H1 (cell line): ENCODE measurements at regions not wholly inside any gene's neighbourhood (a gene's known extent, or its start where the extent isn't known, plus 50 kb on each side); places are given as distances from the start of the nearest gene placed in this dataset.
A peak's percentile ranks its signal among the peaks of the same experiment; 100 is the strongest.

Source experiments
- BCL11A ChIP-seq, 2 experiments: IDR thresholded peaks; one replicate each; pipeline ENCODE4 v1.6.1; 2011; ENCODE audit warnings: low read depth in 2 of 2, low read length in 2 of 2, mild to moderate bottlenecking in 2 of 2
- EGR1 ChIP-seq: IDR thresholded peaks from 2 replicates; pipeline ENCODE4 v1.6.1; 2011; ENCODE audit warnings: low read depth, low read length, borderline replicate concordance
- POLR2A ChIP-seq, 2 experiments: IDR thresholded peaks; 1 replicate in 1 of 2; 2 replicates in 1 of 2; pipeline ENCODE4 v1.6.1; 2011; ENCODE audit warnings: low read depth in 2 of 2, low read length in 2 of 2, mild to moderate bottlenecking in 2 of 2; ENCODE audit errors: control extremely low read depth in 1 of 2
- RAD21 ChIP-seq, 2 experiments: IDR thresholded peaks in 1 of 2; conservative IDR thresholded peaks in 1 of 2; 2 replicates each; pipeline ENCODE4 v1.6.1; 2011; ENCODE audit warnings: low read depth in 2 of 2, low read length in 2 of 2, improper control_type of control experiment in 1 of 2, inconsistent platforms in 1 of 2, mild to moderate bottlenecking in 1 of 2, moderate library complexity in 1 of 2
- SP2 ChIP-seq: IDR thresholded peaks from 2 replicates; pipeline ENCODE4 v1.6.1; 2012; ENCODE audit warnings: mild to moderate bottlenecking, low read length, inconsistent platforms
- TAF1 ChIP-seq: IDR thresholded peaks from 2 replicates; pipeline ENCODE4 v1.6.1; 2011; ENCODE audit warnings: mild to moderate bottlenecking, low read depth, low read length
- TF ChIP-seq, protein P1 (sequence below), 3 experiments: IDR thresholded peaks; 1 replicate in 2 of 3; 2 replicates in 1 of 3; pipeline versions ENCODE4 v1.5.1 to v1.6.1; 2011; ENCODE audit warnings: low read length in 3 of 3, mild to moderate bottlenecking in 3 of 3, inconsistent platforms in 2 of 3, low read depth in 1 of 3, moderate library complexity in 1 of 3; ENCODE audit not compliant: insufficient read depth in 1 of 3; ENCODE audit errors: control extremely low read depth in 1 of 3

DNA sequence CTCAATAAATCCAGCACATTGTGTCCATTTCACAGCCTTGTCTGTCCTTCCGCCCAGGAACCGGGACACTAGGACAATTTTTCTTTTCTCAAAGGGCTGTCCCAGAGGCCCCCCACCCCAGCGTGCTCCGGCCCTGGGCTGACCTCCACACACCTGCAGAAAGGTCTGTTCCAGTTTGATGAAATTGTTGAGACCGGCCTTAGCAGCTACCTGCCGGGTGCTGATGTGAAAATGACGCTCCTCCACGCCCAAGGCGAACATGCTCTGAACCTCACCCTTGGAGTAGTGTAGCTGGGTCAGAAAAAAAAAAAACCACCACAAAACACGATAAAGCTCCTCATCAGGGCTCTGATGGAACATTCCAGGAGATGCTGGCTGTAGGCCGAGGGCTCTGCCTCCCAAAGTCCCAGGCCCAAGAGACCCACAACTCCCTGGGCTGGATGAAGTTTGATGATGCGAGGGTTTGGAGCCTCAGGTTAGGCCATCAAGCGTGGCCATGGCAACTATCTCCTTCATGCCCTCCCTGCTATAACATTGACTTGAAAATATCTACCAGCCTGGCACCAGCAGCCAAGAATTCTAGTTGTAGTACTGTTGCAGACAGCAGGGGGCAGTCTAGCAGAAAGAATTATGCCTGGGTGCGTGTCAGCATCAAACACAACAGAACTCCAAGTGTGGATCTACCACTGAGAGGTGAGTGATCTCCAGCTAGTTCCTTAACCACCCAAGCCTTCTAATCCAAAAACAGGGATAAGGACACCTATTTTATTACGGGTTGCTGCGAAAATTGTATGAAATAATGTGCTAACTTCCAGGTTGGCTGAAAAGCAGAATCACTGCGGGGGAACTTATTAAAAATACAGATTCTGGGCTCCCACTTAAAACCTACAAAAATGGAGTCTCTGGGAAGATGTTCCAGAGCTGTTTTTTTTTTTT, 62.1 kb downstream of the RMI2 start:
- TF ChIP-seq SP2 (no peak), RAD21 (IDR thresholded peaks at IDR 0.05 in 1 of 2, conservative IDR thresholded peaks at IDR 0.05 in 1 of 2; ENCODE audit: low read depth in 2 of 2, low read length in 2 of 2) (peak; percentile 80 to 86), BCL11A (IDR thresholded peaks at IDR 0.05; ENCODE audit: low read depth in 2 of 2, low read length in 2 of 2) (no peak), EGR1 (no peak), POLR2A (IDR thresholded peaks at IDR 0.05; ENCODE audit: control extremely low read depth in 1 of 2, low read depth in 2 of 2, low read length in 2 of 2) (no peak), TAF1 (no peak)
- TF ChIP-seq, protein P1, sequence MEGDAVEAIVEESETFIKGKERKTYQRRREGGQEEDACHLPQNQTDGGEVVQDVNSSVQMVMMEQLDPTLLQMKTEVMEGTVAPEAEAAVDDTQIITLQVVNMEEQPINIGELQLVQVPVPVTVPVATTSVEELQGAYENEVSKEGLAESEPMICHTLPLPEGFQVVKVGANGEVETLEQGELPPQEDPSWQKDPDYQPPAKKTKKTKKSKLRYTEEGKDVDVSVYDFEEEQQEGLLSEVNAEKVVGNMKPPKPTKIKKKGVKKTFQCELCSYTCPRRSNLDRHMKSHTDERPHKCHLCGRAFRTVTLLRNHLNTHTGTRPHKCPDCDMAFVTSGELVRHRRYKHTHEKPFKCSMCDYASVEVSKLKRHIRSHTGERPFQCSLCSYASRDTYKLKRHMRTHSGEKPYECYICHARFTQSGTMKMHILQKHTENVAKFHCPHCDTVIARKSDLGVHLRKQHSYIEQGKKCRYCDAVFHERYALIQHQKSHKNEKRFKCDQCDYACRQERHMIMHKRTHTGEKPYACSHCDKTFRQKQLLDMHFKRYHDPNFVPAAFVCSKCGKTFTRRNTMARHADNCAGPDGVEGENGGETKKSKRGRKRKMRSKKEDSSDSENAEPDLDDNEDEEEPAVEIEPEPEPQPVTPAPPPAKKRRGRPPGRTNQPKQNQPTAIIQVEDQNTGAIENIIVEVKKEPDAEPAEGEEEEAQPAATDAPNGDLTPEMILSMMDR (IDR thresholded peaks at IDR 0.05; ENCODE audit: control extremely low read depth in 1 of 3, insufficient read depth in 1 of 3, low read depth in 1 of 3, low read length in 3 of 3), result peak; percentile 39 to 83 (median 73)
